HEK293 (cell line): ENCODE measurements at regions not wholly inside any gene's neighbourhood (a gene's known extent, or its start where the extent isn't known, plus 50 kb on each side); places are given as distances from the start of the nearest gene placed in this dataset.

Source experiments
- CTCF ChIA-PET: fragments of 350-600 bp; formaldehyde crosslinking; extraction: SDS; loops from one replicate; lab custom pipeline; 2021; ENCODE audit warnings: antibody characterized with exemption; lab: Yijun Ruan, JAX
- POLR2A ChIA-PET: fragments of 300-600 bp; formaldehyde crosslinking; extraction: SDS; loops from one replicate; lab custom pipeline; 2020; ENCODE audit warnings: antibody characterized with exemption, inconsistent platforms; lab: Yijun Ruan, JAX
- H3K27ac ChIP-seq: fragments of 200-500 bp; sonication (Bioruptor generic); 2 replicates; pipeline ENCODE4 v1.5.1; 2014; ENCODE audit warnings: low read depth, low read length, control low read depth, inconsistent platforms; ENCODE audit errors: extremely low read depth
- H3K36me3 ChIP-seq, 2 experiments: fragments of 200-500 bp in 1 of 2; sonication (Bioruptor generic) in 1 of 2; 1 replicate in 1 of 2; 2 replicates in 1 of 2; pipeline ENCODE4 v1.5.1; 2014 to 2017; ENCODE audit warnings: inconsistent platforms in 2 of 2, low read length in 2 of 2; ENCODE audit not compliant: control insufficient read depth in 2 of 2, insufficient read depth in 1 of 2
- H3K4me1 ChIP-seq: fragments of 200-500 bp; sonication (Bioruptor generic); 2 replicates; pipeline ENCODE4 v1.5.1; 2014; ENCODE audit warnings: mild to moderate bottlenecking, low read length, inconsistent platforms; ENCODE audit not compliant: control insufficient read depth, insufficient read depth
- H3K4me3 ChIP-seq: 2 replicates; pipeline ENCODE4 v1.5.1; 2011; ENCODE audit warnings: low read depth, mild to moderate bottlenecking, control low read depth, low read length, moderate library complexity
- H3K9me3 ChIP-seq: fragments of 200-500 bp; sonication (Bioruptor generic); 2 replicates; pipeline ENCODE4 v1.5.1; 2014; ENCODE audit warnings: low read depth, low read length, inconsistent platforms; ENCODE audit not compliant: control insufficient read depth, insufficient read depth
- ATF2 ChIP-seq: fragments of 450-650 bp; formaldehyde crosslinking; IDR thresholded peaks from 2 replicates; pipeline ENCODE4 v1.5.1; 2016; ENCODE audit warnings: missing biosample characterization, missing genetic modification characterization, low read depth
- FEZF1 ChIP-seq: fragments of 450-650 bp; formaldehyde crosslinking; IDR thresholded peaks from 2 replicates; pipeline ENCODE4 v1.5.1; 2016; ENCODE audit warnings: missing biosample characterization, missing genetic modification characterization
- GLI4 ChIP-seq: fragments of 450-650 bp; formaldehyde crosslinking; IDR thresholded peaks from 2 replicates; pipeline ENCODE4 v1.5.1; 2016; ENCODE audit warnings: missing biosample characterization, missing genetic modification characterization
- HOXA7 ChIP-seq: sonication (generic); formaldehyde crosslinking; IDR thresholded peaks from 2 replicates; pipeline ENCODE4 v1.8.1; 2022; ENCODE audit warnings: missing genetic modification reagents, borderline replicate concordance
- MZF1 ChIP-seq: fragments of 450-650 bp; formaldehyde crosslinking; IDR thresholded peaks from 2 replicates; pipeline ENCODE4 v1.5.1; 2017; ENCODE audit warnings: missing biosample characterization, missing genetic modification characterization, borderline replicate concordance
- PRDM1 ChIP-seq: fragments of 450-650 bp; formaldehyde crosslinking; IDR thresholded peaks from 2 replicates; pipeline ENCODE4; 2016; ENCODE audit warnings: missing biosample characterization, missing genetic modification characterization
- PRDM2 ChIP-seq: fragments of 450-650 bp; formaldehyde crosslinking; IDR thresholded peaks from 2 replicates; pipeline ENCODE4 v1.5.1; 2016; ENCODE audit warnings: missing biosample characterization, missing genetic modification characterization, borderline replicate concordance
- SETDB1 ChIP-seq: IDR thresholded peaks from one replicate; pipeline ENCODE4 v1.6.1; 2017; ENCODE audit warnings: mild to moderate bottlenecking, low read length, moderate library complexity, mixed read lengths; ENCODE audit not compliant: insufficient read length
- ZBTB1 ChIP-seq: fragments of 450-650 bp; formaldehyde crosslinking; IDR thresholded peaks from 2 replicates; pipeline ENCODE4 v1.5.1; 2016; ENCODE audit warnings: missing biosample characterization, missing genetic modification characterization
- ZNF114 ChIP-seq: fragments of 450-650 bp; formaldehyde crosslinking; IDR thresholded peaks from 2 replicates; pipeline ENCODE4 v1.5.0; 2017; ENCODE audit warnings: missing biosample characterization, missing genetic modification characterization
- ZNF140 ChIP-seq: fragments of 450-650 bp; formaldehyde crosslinking; IDR thresholded peaks from 2 replicates; pipeline ENCODE4 v1.5.1; 2016; ENCODE audit warnings: missing biosample characterization, missing genetic modification characterization
- ZNF2 ChIP-seq: fragments of 450-650 bp; formaldehyde crosslinking; IDR thresholded peaks from 2 replicates; pipeline ENCODE4 v1.5.1; 2016; ENCODE audit warnings: missing biosample characterization, missing genetic modification characterization
- ZNF214 ChIP-seq: fragments of 450-650 bp; formaldehyde crosslinking; IDR thresholded peaks from 2 replicates; pipeline ENCODE4 v1.5.1; 2017; ENCODE audit warnings: missing biosample characterization, mild to moderate bottlenecking, missing genetic modification characterization, borderline replicate concordance
- ZNF266 ChIP-seq: fragments of 450-650 bp; formaldehyde crosslinking; IDR thresholded peaks from 2 replicates; pipeline ENCODE4 v1.5.1; 2016; ENCODE audit warnings: missing biosample characterization, missing genetic modification characterization, low read depth
- ZNF391 ChIP-seq: fragments of 450-650 bp; formaldehyde crosslinking; IDR thresholded peaks from 2 replicates; pipeline ENCODE4 v1.5.1; 2016; ENCODE audit warnings: low read depth, missing biosample characterization, missing genetic modification characterization, borderline replicate concordance
- ZNF600 ChIP-seq: fragments of 450-650 bp; formaldehyde crosslinking; IDR thresholded peaks from 2 replicates; pipeline ENCODE4 v1.5.1; 2016; ENCODE audit warnings: missing biosample characterization, missing genetic modification characterization
- ZNF624 ChIP-seq: fragments of 450-650 bp; formaldehyde crosslinking; IDR thresholded peaks from 2 replicates; pipeline ENCODE4 v1.5.1; 2017; ENCODE audit warnings: missing biosample characterization, missing genetic modification characterization
- ZNF626 ChIP-seq: fragments of 450-650 bp; sonication (Bioruptor Pico); formaldehyde crosslinking; IDR thresholded peaks from 2 replicates; pipeline ENCODE4 v1.5.1; 2018; ENCODE audit warnings: missing biosample characterization, missing genetic modification characterization, inconsistent platforms
- ZNF677 ChIP-seq: fragments of 450-650 bp; IDR thresholded peaks from 2 replicates; pipeline ENCODE4 v1.5.0; 2018; ENCODE audit warnings: missing biosample characterization, mild to moderate bottlenecking, missing genetic modification characterization, moderate library complexity
- ZNF785 ChIP-seq: fragments of 450-650 bp; formaldehyde crosslinking; IDR thresholded peaks from 2 replicates; pipeline ENCODE4 v1.5.1; 2016; ENCODE audit warnings: missing biosample characterization, missing genetic modification characterization
- TF ChIP-seq, protein P1 (sequence below): fragments of 450-650 bp; formaldehyde crosslinking; IDR thresholded peaks from 2 replicates; pipeline ENCODE4 v1.5.1; 2017; ENCODE audit warnings: missing biosample characterization, missing genetic modification characterization
- TF ChIP-seq, protein P2 (sequence below): fragments of 450-650 bp; formaldehyde crosslinking; IDR thresholded peaks from 2 replicates; pipeline ENCODE4 v1.5.1; 2016; ENCODE audit warnings: missing biosample characterization, missing genetic modification characterization
- TF ChIP-seq, protein P3 (sequence below): fragments of 450-650 bp; formaldehyde crosslinking; IDR thresholded peaks from 2 replicates; pipeline ENCODE4 v1.5.1; 2016; ENCODE audit warnings: missing biosample characterization, missing genetic modification characterization
- TF ChIP-seq, protein P4 (sequence below): fragments of 450-650 bp; IDR thresholded peaks from 2 replicates; pipeline ENCODE4 v1.5.1; 2018; ENCODE audit warnings: missing biosample characterization, missing genetic modification characterization

DNA sequence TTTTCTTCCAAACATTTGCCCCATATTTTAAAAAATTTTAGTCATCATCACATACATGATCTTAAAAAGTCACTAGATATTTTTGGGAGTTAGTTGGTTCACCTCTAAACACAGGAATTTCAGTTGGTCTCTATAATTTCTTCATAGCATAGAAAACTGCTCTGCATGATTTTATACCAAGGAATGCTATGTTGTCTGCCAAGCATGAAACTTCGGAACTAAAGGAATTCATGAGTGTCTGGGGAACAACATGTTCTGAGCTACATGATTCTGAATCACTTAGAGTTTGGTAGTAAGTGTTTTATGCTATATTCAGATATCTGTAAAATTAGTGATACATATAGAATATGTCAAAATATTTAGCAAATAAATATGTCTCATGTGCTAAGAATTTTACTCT, 957.8 kb downstream of the GATA3 start (continued):
- TF ChIP-seq ZBTB1 (tag by site-specific recombination) (no peak), HOXA7 (CRISPR knock-in tag) (no peak), ATF2 (tag by site-specific recombination) (no peak), ZNF624 (tag by site-specific recombination) (no peak), MZF1 (tag by site-specific recombination) (no peak), FEZF1 (no peak), SETDB1 (no peak), ZNF266 (no peak), ZNF626 (tag by site-specific recombination) (no peak), ZNF391 (no peak), ZNF785 (tag by site-specific recombination) (no peak), ZNF677 (no peak)

DNA sequence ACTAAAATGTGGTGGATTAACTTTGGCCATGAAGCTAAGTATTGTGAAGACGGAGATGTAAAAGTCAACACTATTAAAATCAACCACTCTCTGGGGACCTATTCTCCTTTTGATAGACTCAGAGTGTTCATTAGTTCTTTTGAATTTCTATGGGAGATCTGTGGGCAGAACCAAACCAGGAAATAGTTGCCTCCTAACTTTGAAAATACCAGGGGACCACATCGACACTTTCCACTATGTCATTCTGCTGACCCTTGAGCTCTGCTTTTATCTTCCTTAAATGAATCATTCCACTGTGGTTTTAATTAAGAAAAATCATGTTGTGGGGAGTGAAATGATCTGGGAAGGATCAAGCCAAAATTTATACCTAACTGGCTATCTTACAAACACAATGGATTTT, 960.5 kb downstream of the GATA3 start:
- TF ChIP-seq ZNF140, result no peak
- no peak for TF ChIP-seq ZNF114 (tag by site-specific recombination)
- no peak for TF ChIP-seq PRDM1 (tag by site-specific recombination)
- TF ChIP-seq, protein P1, sequence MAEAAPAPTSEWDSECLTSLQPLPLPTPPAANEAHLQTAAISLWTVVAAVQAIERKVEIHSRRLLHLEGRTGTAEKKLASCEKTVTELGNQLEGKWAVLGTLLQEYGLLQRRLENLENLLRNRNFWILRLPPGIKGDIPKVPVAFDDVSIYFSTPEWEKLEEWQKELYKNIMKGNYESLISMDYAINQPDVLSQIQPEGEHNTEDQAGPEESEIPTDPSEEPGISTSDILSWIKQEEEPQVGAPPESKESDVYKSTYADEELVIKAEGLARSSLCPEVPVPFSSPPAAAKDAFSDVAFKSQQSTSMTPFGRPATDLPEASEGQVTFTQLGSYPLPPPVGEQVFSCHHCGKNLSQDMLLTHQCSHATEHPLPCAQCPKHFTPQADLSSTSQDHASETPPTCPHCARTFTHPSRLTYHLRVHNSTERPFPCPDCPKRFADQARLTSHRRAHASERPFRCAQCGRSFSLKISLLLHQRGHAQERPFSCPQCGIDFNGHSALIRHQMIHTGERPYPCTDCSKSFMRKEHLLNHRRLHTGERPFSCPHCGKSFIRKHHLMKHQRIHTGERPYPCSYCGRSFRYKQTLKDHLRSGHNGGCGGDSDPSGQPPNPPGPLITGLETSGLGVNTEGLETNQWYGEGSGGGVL (tag by site-specific recombination), result no peak
- TF ChIP-seq, protein P2, sequence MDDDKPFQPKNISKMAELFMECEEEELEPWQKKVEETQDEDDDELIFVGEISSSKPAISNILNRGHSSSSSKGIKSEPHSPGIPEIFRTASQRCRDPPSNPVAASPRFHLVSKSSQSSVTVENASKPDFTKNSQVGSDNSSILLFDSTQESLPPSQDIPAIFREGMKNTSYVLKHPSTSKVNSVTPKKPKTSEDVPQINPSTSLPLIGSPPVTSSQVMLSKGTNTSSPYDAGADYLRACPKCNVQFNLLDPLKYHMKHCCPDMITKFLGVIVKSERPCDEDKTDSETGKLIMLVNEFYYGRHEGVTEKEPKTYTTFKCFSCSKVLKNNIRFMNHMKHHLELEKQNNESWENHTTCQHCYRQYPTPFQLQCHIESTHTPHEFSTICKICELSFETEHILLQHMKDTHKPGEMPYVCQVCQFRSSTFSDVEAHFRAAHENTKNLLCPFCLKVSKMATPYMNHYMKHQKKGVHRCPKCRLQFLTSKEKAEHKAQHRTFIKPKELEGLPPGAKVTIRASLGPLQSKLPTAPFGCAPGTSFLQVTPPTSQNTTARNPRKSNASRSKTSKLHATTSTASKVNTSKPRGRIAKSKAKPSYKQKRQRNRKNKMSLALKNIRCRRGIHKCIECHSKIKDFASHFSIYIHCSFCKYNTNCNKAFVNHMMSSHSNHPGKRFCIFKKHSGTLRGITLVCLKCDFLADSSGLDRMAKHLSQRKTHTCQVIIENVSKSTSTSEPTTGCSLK (tag by site-specific recombination), result no peak
- TF ChIP-seq ZNF214, result no peak
- no peak for TF ChIP-seq PRDM2
- TF ChIP-seq, protein P3, sequence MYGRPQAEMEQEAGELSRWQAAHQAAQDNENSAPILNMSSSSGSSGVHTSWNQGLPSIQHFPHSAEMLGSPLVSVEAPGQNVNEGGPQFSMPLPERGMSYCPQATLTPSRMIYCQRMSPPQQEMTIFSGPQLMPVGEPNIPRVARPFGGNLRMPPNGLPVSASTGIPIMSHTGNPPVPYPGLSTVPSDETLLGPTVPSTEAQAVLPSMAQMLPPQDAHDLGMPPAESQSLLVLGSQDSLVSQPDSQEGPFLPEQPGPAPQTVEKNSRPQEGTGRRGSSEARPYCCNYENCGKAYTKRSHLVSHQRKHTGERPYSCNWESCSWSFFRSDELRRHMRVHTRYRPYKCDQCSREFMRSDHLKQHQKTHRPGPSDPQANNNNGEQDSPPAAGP (tag by site-specific recombination), result no peak
- TF ChIP-seq, protein P4, sequence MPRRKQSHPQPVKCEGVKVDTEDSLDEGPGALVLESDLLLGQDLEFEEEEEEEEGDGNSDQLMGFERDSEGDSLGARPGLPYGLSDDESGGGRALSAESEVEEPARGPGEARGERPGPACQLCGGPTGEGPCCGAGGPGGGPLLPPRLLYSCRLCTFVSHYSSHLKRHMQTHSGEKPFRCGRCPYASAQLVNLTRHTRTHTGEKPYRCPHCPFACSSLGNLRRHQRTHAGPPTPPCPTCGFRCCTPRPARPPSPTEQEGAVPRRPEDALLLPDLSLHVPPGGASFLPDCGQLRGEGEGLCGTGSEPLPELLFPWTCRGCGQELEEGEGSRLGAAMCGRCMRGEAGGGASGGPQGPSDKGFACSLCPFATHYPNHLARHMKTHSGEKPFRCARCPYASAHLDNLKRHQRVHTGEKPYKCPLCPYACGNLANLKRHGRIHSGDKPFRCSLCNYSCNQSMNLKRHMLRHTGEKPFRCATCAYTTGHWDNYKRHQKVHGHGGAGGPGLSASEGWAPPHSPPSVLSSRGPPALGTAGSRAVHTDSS (tag by site-specific recombination), result no peak
- no peak for TF ChIP-seq ZNF2 (tag by site-specific recombination)
- TF ChIP-seq GLI4, result no peak
- TF ChIP-seq ZNF600, result no peak
- TF ChIP-seq, all 188 proteins: peak for 0
- Histone ChIP-seq H3K4me1 (0 out of 2 replicates have a peak, but pooled peaks cover under 1% of the 10 kb centered on the region), H3K9me3 (no peaks in the 10 kb centered on the region), H3K36me3 (no peaks in the 10 kb centered on the region), H3K4me3 (no peak overlapping the region), H3K27ac (no peak overlapping the region)
- CTCF ChIA-PET, result no interaction called here
- POLR2A ChIA-PET, result no interaction called here
